CD4-positive, alpha-beta T cell treated with Interleukin-6 for 4 hours (primary cell): ENCODE measurements at regions not wholly inside any gene's neighbourhood (a gene's known extent, or its start where the extent isn't known, plus 50 kb on each side); places are given as distances from the start of the nearest gene placed in this dataset.

Experiments used
- DNase-seq: peaks from one replicate; pipeline ENCODE4 v3.0.0-alpha.2; 2020; ENCODE audit warnings: mixed read lengths

DNA sequence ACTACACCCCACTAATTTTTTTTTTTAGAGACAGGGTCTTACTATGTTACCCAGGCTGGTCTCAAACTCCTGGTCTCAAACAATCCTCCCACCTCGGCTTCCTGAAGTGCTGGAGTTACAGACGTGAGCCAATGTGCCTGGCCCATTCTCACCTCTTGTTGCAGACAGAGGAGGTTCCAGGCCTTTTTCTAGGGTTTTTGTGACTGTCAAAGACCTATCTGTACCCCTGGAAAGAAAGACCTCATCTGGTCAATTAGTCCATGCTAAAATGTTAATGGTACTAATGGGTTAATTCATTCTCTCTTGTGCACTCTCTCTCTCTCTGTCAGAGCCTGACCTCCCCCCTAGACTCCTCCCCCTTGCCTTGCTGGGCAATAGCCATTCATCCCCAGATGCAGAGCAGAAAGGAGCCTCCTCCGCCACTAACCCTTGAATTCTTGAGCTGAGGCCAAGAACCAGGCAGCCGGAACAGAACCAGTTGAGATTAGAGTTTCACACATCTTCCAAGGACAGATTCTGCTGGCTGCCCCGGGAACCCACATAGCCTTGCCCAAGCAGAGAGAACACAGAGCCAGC is 209.7 kb downstream of the SKIDA1 start:
- no peak for DNase-seq

DNA sequence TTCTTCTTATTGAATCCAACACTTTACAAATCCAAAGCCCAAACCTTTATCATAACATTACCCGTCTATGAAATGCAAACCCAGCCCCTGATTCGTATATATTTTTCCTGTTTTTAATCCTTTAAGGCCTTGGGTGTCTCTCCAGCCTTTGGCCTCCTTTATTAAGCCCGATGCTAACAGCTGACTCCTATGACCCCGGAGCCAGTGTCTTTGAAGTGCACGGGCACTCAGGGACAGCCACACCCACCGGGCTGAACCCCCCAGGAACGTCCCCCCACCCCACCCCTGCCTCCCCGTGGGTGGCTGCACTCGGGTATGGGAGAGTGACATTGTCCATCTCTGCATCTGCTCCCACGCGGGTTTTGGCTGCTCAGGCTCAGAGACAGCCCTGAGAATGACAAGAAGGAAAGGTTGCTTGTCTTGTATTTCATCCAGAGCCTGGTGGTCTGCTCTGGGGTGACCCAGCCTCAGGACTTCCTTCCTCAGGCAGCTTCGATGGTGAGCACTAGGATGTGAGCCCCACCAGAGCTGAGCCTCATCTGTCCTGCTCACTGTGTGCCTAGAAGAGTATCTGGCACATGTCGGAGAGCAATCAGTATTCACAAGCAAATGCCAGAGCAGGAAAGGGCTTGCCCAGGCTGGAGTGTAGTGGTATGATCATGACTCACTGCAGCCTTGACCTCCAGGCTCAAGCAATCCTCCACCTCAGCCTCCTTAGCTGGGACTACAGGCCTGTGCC is 210.4 kb downstream of the SKIDA1 start:
- no peak for DNase-seq

DNA sequence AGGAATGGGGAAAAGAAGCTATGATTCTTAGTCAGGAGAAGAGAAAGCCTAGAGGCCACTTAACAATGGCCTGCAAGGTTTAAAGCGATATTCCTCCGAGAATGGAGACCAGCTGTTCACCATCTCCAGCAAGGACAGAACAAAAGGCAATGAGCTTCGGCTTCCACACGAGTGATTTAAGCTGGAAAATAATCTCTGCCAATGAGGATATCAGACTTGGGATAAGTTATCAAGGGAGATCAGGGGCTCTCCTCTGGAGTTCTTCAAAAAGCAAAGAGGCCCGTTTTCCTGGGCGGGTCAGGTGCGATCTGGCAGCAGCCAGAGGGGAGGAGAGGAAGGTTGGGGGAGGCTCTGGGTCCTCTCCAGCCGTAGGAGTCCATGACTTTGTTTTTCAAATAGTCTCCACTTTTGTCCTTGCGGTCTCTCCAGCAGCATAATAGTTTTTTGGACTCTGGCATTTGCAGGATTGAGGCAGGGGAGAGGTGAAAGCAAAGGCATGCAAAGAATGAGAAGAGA is 211.3 kb downstream of the SKIDA1 start:
- no peak for DNase-seq

DNA sequence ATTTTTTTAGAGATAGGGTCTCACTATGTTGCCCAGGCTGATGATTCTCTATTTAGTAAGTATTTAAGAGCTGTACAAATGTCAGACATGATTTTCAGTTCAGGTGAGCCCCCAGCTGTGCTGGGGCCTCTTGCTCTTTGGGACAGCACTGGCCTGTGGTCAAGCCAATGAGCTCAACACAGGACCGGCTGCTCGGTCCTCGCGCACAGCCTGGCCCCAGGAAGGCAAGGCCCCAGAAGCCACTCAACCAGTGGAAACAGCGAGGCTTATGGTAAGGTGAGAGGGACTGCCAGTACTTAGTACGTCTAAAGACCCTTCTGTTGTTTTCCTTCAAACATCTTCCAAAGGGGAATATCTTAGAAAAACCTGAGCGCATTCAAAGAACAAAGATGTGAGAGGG is 211.8 kb downstream of the SKIDA1 start:
- DNase-seq, result no peak

DNA sequence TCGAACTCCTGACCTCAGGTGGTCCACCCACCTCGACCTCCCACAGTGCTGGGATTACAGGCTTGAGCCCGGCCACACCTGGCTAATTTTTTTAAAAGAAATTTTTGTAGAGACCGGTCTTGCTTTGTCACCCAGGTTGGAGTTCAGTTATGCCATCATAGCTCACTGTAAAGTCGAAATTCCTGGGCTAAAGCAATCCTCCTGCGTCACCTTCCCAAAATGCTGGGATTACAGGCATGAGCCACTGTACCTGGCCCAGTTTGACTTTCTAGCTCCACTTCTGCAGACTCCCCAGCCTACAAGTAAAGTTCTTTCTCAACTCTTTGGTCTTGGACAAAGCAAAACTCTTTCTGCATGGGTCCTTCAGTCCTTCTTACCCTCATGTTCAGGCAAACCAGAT is 214.1 kb downstream of the SKIDA1 start:
- DNase-seq, result no peak

DNA sequence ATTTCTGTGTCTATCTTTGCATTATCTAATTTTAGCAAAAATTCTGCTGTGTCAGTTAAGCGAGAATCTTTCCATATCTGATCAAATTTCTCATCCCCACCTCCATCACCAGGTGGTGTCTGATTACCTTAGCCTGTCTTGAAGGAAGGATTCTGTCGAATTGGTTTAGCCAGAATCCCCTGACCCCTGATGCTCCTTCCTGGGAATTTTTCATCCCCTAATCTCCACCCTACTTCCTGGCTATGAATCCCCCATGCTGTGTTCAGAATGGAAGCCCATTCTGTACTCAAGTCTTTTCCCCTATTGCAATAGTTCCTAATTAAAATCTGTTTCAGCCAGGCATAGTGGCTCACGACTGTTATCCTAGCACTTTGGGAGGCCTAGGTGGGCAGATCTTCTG is 216.1 kb downstream of the SKIDA1 start:
- no peak for DNase-seq

DNA sequence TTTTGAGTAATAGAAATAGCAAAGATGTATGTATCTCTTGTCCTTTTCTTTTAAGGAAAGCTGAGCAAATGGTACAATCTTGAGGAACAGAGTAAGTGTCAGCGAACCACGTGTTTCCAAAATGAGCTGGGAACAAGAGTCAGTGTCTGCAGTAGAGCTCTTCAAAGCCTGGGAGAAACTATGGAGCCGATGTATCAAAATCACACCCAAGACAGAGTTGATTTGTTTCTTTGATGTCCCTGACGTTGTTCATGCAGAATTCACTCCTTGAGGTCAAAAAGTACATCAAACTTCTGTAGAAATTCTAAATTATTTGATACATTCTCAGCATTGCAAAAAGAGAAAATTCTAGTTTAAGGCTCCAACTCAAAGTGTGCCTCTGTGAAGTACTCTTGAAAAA is 216.5 kb downstream of the SKIDA1 start:
- no peak for DNase-seq

DNA sequence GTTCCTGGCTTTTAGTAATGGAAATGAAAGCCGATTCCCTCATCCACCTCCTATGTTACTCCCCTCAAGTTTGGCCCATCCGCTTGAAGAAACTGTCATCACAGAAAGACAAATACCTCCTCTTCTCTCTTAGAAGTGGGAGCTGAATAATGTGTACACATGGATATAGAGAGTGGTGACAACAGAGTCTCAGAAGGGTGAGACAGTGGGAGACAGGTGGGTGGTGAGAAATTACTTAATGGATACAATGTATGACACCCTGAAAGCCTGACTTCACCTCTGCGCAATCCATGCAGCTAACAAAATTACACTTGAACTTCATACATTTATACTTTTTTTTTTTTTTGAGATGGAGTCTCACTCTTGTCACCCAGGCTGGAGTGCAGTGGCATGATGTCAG is 217.5 kb downstream of the SKIDA1 start:
- no peak for DNase-seq

DNA sequence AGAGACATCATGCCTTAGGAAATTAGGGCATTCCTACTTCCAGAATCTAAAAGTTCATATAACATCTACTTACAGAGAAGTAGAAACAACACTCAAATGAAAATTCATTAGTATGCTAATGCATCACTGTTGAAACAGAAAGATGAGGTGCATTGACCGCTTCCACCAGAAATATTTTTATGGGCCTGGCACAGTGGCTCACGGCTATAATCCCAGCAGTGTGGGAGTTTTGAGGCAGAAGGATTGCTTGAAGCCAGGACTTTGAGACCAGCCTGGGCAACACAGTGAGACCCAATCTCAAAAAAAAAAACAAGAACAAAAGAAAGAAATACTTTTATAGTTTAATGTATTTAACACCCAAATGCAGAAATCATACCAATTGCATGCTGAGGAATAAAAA is 220.9 kb downstream of the SKIDA1 start:
- no peak for DNase-seq

DNA sequence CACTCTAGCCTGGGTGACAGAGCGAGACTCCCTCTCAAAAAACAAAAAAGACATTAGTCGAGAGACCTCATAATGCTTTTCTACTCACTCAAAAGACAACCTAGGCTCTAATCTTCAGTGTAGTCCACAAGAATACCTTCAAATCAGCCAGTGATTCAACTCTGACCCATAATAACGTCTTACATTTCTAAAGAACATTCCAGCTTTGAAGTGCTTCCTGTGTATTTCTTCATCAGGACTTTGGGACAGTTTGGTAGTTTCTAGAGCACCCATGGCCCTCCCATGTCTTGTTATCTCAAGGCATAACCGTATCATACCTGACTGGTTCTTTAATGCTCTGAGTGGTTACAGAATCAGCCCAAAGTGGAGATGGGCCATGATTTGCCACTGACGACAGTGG is 221.3 kb downstream of the SKIDA1 start:
- DNase-seq, result no peak

DNA sequence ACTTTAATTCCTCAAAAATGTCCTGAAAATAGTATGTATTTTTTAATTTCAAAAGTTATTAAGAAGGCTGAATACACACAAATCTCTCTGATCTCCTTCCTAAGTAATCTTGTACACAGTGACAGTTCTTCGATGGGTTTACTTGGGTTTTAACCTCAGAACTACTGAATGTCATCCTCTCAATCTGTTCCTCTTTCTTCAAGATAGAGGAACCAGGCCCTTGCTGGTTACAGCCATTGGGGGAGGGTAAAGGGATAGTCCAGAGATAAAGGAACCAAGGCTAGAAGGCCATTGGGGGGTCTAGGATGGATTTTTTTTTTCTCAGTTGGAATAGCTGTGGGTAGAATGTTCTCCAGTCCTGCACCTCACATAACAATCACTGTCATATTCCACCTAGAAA is 224.9 kb downstream of the SKIDA1 start:
- DNase-seq, result no peak

DNA sequence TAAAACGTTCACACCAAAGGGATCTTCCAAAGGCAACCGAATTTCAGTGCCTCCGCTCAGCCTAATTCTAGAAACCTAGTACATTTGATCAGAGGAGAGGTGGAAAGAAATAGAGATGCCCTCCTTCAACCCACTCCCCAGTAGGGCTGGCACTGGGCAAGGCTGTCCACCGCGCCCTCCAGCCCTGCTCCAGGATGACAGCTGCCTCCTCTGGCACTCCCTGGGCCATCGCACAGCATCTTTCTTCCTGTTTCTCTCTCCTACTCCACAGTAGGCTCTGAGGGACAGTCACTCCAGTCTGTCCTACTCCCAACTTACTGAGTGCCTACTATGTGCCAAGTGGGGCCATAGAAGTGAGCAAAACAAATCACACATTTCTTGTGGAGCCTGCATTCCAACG is 226.2 kb downstream of the SKIDA1 start:
- DNase-seq, result no peak

DNA sequence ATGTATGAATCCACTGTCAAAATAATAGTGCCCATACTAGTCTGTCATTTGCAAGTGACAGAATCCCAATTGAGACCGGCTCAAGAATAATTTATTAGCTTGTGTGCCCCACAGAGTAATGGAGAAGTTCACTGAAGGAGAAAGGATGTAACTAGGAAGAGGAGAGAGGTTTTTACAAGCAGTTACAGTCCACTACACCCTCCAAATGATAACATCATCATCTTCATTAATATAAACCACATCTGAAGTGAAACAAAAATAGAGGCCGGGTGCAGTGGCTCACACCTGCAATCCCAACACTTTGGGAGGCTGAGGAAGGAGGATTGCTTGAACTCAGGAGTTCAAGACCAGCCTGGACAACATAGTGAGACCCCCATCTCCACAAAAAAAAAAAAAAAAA is 226.8 kb downstream of the SKIDA1 start:
- DNase-seq, result no peak

DNA sequence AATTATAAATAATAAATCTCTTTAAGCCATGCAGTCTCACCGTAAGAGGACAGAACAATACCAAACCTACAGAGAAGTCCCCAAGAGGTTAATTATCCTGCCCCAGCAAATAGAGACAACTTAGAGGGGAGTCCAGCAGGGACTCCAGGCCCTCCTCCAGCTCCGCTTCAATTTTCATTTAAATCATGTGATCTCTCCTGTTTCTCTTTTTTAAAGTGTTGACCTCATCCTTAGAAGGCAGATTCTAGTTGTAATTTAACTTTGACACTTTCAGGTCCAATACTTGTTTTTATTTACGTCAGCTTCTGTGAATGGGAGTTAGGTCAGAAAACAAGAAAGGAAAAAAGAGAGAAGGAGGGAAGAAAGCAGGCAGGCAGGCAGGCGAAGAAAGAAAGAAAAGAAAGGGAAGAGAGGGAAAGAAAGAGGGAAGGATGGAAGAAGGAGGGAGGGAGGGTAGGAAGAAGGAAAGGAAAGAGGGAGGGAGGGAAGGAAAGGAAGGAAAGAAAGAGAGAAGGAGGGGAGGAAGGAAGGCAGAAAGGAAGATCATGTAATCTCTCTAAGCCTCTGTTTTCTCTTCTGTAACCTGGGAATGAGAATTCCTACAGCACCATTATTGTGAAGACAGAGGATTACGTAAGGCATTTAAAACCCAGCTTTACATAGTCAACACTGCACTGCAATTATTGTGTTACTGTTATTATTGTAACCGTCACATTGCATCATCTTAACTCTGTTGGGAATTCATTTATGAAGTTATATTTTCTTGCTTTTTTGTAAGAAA is 227.7 kb downstream of the SKIDA1 start:
- no peak for DNase-seq

DNA sequence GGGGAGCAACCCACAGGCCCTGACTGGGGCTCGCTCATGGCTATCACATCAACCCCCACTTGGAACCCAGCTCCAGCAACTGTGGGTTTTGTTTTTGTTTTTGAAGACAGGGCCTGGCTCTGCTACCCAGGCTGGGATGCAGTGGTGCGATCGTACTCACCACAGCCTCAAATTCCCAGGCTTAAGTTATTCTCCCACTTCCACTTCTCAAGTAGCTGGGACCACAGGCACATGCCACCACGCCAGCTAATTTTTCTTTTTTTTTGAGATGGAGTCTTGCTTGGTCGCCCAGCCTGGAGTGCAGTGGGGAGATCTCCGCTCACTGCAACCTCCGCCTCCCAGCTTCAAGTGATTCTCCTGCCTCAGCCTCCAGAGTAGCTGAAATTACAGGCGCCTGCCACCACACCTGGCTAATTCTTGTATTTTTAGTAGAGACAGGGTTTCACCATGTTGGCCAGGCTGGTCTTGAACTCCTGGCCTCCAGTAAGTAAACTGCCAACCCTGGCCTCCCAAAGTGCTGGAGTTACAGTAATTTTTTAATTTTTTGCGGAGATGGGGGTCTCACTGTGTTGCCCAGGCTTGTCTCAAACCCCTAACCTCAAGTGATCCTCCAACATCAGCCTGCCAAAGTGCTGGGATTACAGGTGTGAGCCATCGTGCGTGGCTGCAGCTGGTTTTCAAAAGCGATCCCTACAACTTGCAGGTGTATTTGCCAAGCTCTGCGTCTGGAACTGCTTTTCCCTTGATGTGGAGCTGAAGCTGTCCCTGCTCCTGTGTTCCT is 228.7 kb downstream of the SKIDA1 start:
- DNase-seq, result no peak

DNA sequence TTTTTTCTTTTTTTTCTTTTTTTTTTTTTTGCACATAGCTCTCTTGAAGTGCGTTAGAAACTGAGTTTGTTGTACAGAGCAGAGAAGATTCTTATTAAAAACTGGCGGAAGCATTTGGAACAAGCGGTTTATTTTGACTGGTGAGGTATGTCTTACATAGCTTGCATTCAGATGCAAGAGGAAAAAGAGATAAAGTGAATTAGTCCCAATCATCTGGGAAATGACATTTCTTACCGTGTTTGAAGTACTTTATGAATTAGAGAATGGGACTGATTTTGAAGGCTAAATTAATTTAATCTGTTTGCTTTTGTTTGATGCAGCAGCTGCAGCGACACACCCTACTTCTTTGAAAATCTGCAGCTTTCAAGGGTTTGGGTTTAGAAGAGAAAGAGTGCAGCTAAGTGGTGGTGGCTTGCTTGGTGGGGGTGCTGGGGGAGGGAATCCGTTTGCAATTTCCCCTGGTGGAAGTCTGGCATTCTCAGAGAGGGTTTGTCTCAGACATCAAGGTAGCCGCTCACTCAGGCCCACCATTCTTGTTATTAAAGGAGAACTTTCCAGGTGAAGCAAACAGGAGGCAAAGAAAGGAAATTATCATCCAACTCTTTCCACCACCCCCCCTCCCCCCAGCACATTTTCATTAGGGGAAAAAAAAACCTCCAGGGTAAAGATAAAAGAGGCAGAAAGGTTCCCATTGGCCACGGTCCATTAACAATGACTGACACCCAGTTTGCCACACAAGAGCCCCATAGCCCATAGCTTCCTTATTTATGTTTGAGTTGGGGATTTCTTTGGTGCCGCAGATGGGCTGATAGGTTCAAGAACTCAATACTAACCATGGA is 231.7 kb downstream of the SKIDA1 start:
- DNase-seq, result no peak

DNA sequence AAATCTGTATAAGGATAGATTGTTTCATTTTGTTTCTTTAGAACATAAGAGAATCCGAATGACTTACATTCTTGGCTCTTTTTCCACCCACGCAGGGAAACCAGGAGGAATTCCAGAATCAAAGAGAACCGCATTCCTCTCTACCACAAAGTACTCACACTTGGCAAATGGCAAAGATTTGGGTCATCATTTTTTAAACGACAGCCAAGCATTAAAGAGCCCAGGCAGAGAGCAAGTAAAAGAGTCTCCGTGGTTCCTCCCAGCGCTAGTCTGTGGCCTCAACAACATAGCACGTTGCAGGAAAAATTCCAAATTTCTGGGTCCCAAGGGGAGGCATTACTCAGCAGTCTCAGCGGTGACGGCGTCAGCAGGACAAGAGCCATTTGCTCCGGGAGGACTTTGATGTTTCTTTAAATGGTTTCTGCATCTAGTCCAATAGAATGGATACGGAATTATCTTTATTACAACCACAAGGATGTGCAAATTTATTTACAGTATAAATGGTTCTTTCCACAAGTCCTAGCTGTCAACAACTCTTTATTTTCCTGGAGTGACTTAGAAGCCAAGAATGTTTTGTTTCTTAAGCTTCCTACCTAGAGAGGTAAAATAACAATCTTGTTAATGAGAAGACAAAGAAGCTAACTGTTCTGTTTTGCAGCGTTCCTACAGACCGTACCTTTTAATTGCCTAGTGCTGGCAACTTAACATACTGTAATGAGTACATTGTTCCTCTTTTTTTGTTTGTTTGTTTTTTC is 232.5 kb downstream of the SKIDA1 start:
- no peak for DNase-seq

DNA sequence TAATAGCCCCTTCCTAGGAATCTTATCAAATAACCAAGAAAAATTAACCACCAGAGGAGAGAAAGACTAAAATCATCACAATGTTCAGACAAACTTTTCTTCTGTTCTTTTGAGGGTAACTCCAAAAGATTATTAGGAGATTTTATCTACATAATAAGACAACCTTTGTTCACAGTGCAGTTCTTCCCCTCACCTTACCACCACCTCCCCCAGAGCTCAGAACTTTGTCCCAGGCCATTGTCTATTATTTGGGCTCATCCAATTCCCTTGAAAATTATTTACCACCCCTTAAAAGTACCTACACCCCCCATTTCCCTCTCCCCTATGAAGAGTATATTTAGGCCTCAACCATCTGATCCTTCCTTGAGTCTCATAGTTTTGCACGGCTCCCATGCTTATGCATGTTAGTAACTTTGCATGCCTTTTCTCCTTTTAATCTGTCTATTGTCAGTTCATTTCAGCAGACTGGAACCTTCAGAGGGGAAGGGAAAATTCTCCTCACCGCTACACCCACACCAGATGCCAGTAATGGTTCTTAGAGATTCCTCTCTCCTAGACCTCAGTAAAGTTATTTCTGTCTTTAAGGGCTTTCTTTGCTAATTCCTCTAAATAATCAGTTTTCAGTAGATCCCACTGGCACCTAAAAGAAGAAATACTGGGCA is 234.9 kb downstream of the SKIDA1 start:
- no peak for DNase-seq

DNA sequence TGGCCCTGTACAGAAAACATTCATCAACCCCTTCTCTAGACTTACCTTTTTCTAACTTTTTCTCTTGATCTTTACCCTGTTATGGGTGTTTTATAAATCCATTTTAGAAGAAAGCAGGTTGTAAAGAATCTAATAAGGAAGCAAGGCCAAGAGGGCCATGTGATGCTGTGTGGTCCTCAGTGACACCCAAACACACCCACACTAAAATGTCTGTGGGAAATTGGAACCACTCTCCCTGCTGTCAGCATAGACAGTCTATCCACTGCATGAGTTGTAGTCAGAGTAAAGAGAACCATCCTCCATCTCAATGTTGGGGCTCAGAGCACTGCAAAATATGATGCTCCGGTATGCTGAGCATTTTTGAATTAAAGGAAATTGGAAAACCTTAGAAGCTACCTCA is 235.5 kb downstream of the SKIDA1 start:
- DNase-seq, result no peak

DNA sequence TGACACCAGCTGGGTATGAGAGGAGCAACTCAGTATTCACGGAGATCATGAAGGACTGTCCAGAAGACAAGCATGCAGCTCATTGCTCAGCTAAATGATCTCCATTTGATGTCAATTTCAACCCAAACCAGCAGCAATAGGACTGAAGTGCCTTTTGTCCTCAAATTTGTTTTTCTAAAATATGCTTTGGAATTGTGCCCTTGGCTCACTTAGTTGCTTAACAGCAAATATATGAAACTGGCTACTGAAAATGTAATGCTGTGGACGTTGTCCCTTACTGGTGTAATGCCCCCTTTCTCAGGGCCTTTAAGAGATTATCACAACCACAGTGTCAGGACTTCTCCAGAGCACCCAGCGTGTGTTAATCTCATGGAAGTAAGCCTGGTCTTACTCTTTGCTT is 236.2 kb downstream of the SKIDA1 start:
- no peak for DNase-seq

DNA sequence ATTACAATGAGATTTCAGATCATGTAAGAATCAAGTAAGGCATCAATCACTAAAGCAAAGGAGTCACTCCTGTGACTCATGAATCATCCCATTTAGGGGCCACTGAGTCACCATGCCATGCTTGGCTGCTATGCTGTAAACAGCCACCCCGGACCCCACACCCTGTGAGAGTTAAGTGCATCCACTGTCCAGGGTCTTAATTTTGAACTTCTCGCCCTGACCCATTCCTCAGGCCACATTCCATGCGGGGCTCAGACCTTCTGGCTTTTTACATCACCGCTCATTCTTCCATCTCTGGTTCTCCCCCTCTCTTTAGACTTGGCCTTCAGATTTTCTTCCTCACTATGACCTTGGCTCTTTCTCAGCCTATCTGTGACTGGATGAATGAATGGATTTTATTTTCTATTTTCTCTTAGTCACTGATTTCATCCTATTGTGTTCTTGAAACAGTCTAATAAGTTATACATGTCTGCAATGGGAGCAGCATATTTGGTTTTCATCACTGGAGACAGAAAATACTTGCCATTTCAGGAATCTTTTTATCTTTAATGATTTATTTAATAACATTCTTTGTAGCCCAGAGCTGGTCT is 239.6 kb downstream of the SKIDA1 start:
- no peak for DNase-seq
